H9 (cell line): ENCODE measurements at regions not wholly inside any gene's neighbourhood (a gene's known extent, or its start where the extent isn't known, plus 50 kb on each side); places are given as distances from the start of the nearest gene placed in this dataset.

Experiments
- DNase-seq: peaks from one replicate; pipeline ENCODE4 v3.0.0-alpha.2; 2017
- H2AFZ ChIP-seq: one replicate; pipeline ENCODE4 v1.6.1; 2013; ENCODE audit warnings: mild to moderate bottlenecking, low read length, control low read depth, moderate library complexity
- H2AK5ac ChIP-seq: 2 replicates; pipeline ENCODE4 v1.6.1; 2013; ENCODE audit warnings: low read length, control low read depth, mixed read lengths; ENCODE audit not compliant: insufficient read length
- H2BK120ac ChIP-seq: one replicate; pipeline ENCODE4 v1.6.1; 2013; ENCODE audit warnings: low read depth, mild to moderate bottlenecking, low read length, control low read depth, inconsistent platforms; ENCODE audit not compliant: poor library complexity, severe bottlenecking
- H2BK12ac ChIP-seq: 2 replicates; pipeline ENCODE4 v1.6.1; 2013; ENCODE audit warnings: low read length, control low read depth, mixed read lengths, low read depth; ENCODE audit not compliant: insufficient read length
- H2BK15ac ChIP-seq: 2 replicates; pipeline ENCODE4 v1.6.1; 2013; ENCODE audit warnings: low read depth, low read length, control low read depth
- H2BK20ac ChIP-seq: one replicate; pipeline ENCODE4 v1.6.1; 2013; ENCODE audit warnings: low read depth, mild to moderate bottlenecking, low read length, control low read depth, inconsistent platforms; ENCODE audit not compliant: poor library complexity, severe bottlenecking
- H2BK5ac ChIP-seq: 2 replicates; pipeline ENCODE4 v1.6.1; 2013; ENCODE audit warnings: low read length, control low read depth, mixed read lengths; ENCODE audit not compliant: insufficient read length
- H3K14ac ChIP-seq: 2 replicates; pipeline ENCODE4 v1.6.1; 2013; ENCODE audit warnings: low read length, control low read depth; ENCODE audit not compliant: insufficient read depth
- H3K18ac ChIP-seq: 2 replicates; pipeline ENCODE4 v1.6.1; 2013; ENCODE audit warnings: low read depth, mild to moderate bottlenecking, mixed read lengths, low read length, control low read depth; ENCODE audit not compliant: insufficient read length
- H3K23ac ChIP-seq: 2 replicates; pipeline ENCODE4 v1.6.1; 2013; ENCODE audit warnings: low read length, control low read depth, mixed read lengths, low read depth; ENCODE audit not compliant: insufficient read length
- H3K23me2 ChIP-seq: 2 replicates; pipeline ENCODE4 v1.6.1; 2013; ENCODE audit warnings: low read depth, mild to moderate bottlenecking, mixed read lengths, low read length, control low read depth; ENCODE audit not compliant: insufficient read length, poor library complexity, severe bottlenecking
- H3K27ac ChIP-seq: 2 replicates; pipeline ENCODE4 v1.5.1; 2013; ENCODE audit warnings: low read length, control low read depth, mixed read lengths, low read depth; ENCODE audit not compliant: insufficient read length
- H3K27me3 ChIP-seq: 2 replicates; pipeline ENCODE4 v1.6.1; 2013; ENCODE audit warnings: low read length, control low read depth, inconsistent platforms; ENCODE audit not compliant: insufficient read depth
- H3K4ac ChIP-seq: 2 replicates; pipeline ENCODE4 v1.6.1; 2013; ENCODE audit warnings: low read depth, mild to moderate bottlenecking, control low read depth, inconsistent platforms, low read length, moderate library complexity
- H3K4me1 ChIP-seq: 2 replicates; pipeline ENCODE4 v1.6.1; 2013; ENCODE audit warnings: low read length, control low read depth, inconsistent platforms; ENCODE audit not compliant: insufficient read depth
- H3K4me2 ChIP-seq: 2 replicates; pipeline ENCODE4 v1.6.1; 2013; ENCODE audit warnings: low read length, control low read depth, mixed read lengths; ENCODE audit not compliant: insufficient read length, insufficient read depth
- H3K56ac ChIP-seq: 2 replicates; pipeline ENCODE4 v1.6.1; 2013; ENCODE audit warnings: low read depth, mild to moderate bottlenecking, mixed read lengths, low read length, control low read depth; ENCODE audit not compliant: insufficient read length
- H3K79me1 ChIP-seq: 2 replicates; pipeline ENCODE4 v1.6.1; 2013; ENCODE audit warnings: low read depth, mild to moderate bottlenecking, moderate library complexity, low read length, control low read depth, inconsistent platforms; ENCODE audit not compliant: insufficient read depth, poor library complexity, severe bottlenecking
- H3K79me2 ChIP-seq: 2 replicates; pipeline ENCODE4 v1.6.1; 2013; ENCODE audit warnings: low read length, control low read depth, inconsistent platforms; ENCODE audit not compliant: insufficient read depth
- H3K9ac ChIP-seq: 2 replicates; pipeline ENCODE4 v1.6.1; 2013; ENCODE audit warnings: low read length, control low read depth, mixed read lengths; ENCODE audit not compliant: insufficient read length; ENCODE audit errors: extremely low read depth
- H3K9me3 ChIP-seq: one replicate; pipeline ENCODE4 v1.6.1; 2013; ENCODE audit warnings: low read depth, low read length, inconsistent platforms; ENCODE audit not compliant: control insufficient read depth
- H3T11ph ChIP-seq: one replicate; pipeline ENCODE4 v1.6.1; 2013; ENCODE audit warnings: mild to moderate bottlenecking, low read length, control low read depth, inconsistent platforms
- H4K20me1 ChIP-seq: one replicate; pipeline ENCODE4 v1.6.1; 2013; ENCODE audit not compliant: control insufficient read depth, insufficient read length, insufficient read depth
- H4K5ac ChIP-seq: 2 replicates; pipeline ENCODE4 v1.6.1; 2013; ENCODE audit warnings: low read depth, mild to moderate bottlenecking, mixed read lengths, low read length, control low read depth; ENCODE audit not compliant: insufficient read length
- H4K8ac ChIP-seq: replicated peaks from 2 replicates; pipeline ENCODE4 v1.6.1; 2013; ENCODE audit warnings: low read length, control low read depth, mixed read lengths, low read depth; ENCODE audit not compliant: insufficient read length
- H4K91ac ChIP-seq: 2 replicates; pipeline ENCODE4 v1.6.1; 2013; ENCODE audit warnings: low read depth, mild to moderate bottlenecking, moderate library complexity, mixed read lengths, low read length, control low read depth; ENCODE audit not compliant: insufficient read length
- H3K27ac Mint-ChIP-seq, 3 experiments: 2 replicates in 2 of 3; 3 replicates in 1 of 3; pipeline ENCODE4 v1.8.0; 2020 to 2021; ENCODE audit warnings: mixed read lengths in 3 of 3, mild to moderate bottlenecking in 1 of 3, moderate library complexity in 1 of 3
- H3K27me3 Mint-ChIP-seq: 2 replicates; pipeline ENCODE4 v1.8.0; 2021; ENCODE audit warnings: low read depth, mild to moderate bottlenecking, moderate library complexity, mixed read lengths
- H3K36me3 Mint-ChIP-seq, 3 experiments: 2 replicates in 2 of 3; 3 replicates in 1 of 3; pipeline ENCODE4 v1.8.0; 2020 to 2021; ENCODE audit warnings: low read depth in 3 of 3, mixed read lengths in 3 of 3; ENCODE audit not compliant: insufficient read depth in 1 of 3
- H3K4me1 Mint-ChIP-seq, 2 experiments: 2 replicates each; pipeline ENCODE4 v1.8.0; 2020; ENCODE audit warnings: mixed read lengths in 2 of 2
- H3K4me3 Mint-ChIP-seq, 2 experiments: 2 replicates in 1 of 2; 3 replicates in 1 of 2; pipeline ENCODE4 v1.8.0; 2020 to 2021; ENCODE audit warnings: mild to moderate bottlenecking in 2 of 2, mixed read lengths in 2 of 2, moderate library complexity in 1 of 2
- H3K9me3 Mint-ChIP-seq, 2 experiments: 2 replicates in 1 of 2; 3 replicates in 1 of 2; pipeline ENCODE4 v1.8.0; 2020; ENCODE audit warnings: mild to moderate bottlenecking in 2 of 2, mixed read lengths in 2 of 2, moderate library complexity in 1 of 2
- WGBS: extraction: QIAGEN DNeasy Blood & Tissue Kit; methylation state at CpG from one replicate; pipeline ENCODE4 v1.1.7; 2013; ENCODE audit warnings: missing lambda C conversion rate, low lambda C conversion rate, mixed read lengths; ENCODE audit not compliant: insufficient read length; ENCODE audit errors: extremely low coverage; 5-methylcytosine and 5-hydroxymethylcytosine counted together
- TF ChIP-seq, protein P1 (sequence below): fragments of 200-600 bp; sonication (generic); conservative IDR thresholded peaks from 3 replicates; pipeline ENCODE4 v1.8.0; 2021; ENCODE audit warnings: antibody characterized with exemption, mild to moderate bottlenecking

GRCh38 chr1:240706150-240706935, 94.4 kb upstream of the GREM2 start:
- Histone ChIP-seq H2BK5ac (no peak overlapping the region), H2BK12ac (no peak overlapping the region), H3K4me1 (no peaks in the 10 kb centered on the region), H3K23me2 (no peaks in the 10 kb centered on the region), H2AFZ (no peak overlapping the region), H2BK20ac (no peak overlapping the region), H3T11ph (no peak overlapping the region), H2AK5ac (no peak overlapping the region), H3K27me3 (no peaks in the 10 kb centered on the region), H3K4me2 (no peak overlapping the region), H3K79me2 (no peaks in the 10 kb centered on the region), H3K56ac (no peak overlapping the region), H2BK15ac (no peak overlapping the region), H3K9me3 (no peaks in the 10 kb centered on the region), H3K79me1 (no peaks in the 10 kb centered on the region), H4K20me1 (no peaks in the 10 kb centered on the region), H3K4ac (no peak overlapping the region), H3K27ac (no peak overlapping the region), H4K8ac (no peak overlapping the region), H2BK120ac (no peak overlapping the region), H4K5ac (no peak overlapping the region), H3K23ac (no peak overlapping the region), H3K14ac (no peak overlapping the region), H3K18ac (no peak overlapping the region), H3K9ac (no peak overlapping the region), H4K91ac (no peak overlapping the region)
- DNase-seq = no peak
- Mint-ChIP-seq H3K36me3 (no peaks in the 10 kb centered on the region), H3K4me3 (no peak overlapping the region), H3K27me3 (no peaks in the 10 kb centered on the region), H3K9me3 (no peaks in the 10 kb centered on the region), H3K27ac (no peak overlapping the region), H3K4me1 (no peaks in the 10 kb centered on the region)
- TF ChIP-seq, protein P1, sequence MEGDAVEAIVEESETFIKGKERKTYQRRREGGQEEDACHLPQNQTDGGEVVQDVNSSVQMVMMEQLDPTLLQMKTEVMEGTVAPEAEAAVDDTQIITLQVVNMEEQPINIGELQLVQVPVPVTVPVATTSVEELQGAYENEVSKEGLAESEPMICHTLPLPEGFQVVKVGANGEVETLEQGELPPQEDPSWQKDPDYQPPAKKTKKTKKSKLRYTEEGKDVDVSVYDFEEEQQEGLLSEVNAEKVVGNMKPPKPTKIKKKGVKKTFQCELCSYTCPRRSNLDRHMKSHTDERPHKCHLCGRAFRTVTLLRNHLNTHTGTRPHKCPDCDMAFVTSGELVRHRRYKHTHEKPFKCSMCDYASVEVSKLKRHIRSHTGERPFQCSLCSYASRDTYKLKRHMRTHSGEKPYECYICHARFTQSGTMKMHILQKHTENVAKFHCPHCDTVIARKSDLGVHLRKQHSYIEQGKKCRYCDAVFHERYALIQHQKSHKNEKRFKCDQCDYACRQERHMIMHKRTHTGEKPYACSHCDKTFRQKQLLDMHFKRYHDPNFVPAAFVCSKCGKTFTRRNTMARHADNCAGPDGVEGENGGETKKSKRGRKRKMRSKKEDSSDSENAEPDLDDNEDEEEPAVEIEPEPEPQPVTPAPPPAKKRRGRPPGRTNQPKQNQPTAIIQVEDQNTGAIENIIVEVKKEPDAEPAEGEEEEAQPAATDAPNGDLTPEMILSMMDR = no peak
- no CpG with 5 or more reads among the region's 7 CpGs for WGBS
